Epithelial cell of esophagus (primary cell): ENCODE measurements at regions not wholly inside any gene's neighbourhood (a gene's known extent, or its start where the extent isn't known, plus 50 kb on each side); places are given as distances from the start of the nearest gene placed in this dataset.

Source experiments
- DNase-seq: peaks from one replicate; pipeline ENCODE4 v3.0.0; 2010; ENCODE audit warnings: low read depth
- H3K4me3 ChIP-seq: 2 replicates; pipeline ENCODE4 v1.5.1; 2011; ENCODE audit warnings: mild to moderate bottlenecking, low read length, control low read depth
- TF ChIP-seq, protein P1 (sequence below): IDR thresholded peaks from 2 replicates; pipeline ENCODE4 v1.5.1; 2011; ENCODE audit warnings: low read depth, mild to moderate bottlenecking, low read length, control low read depth, inconsistent platforms; ENCODE audit not compliant: insufficient read depth; ENCODE audit errors: missing control alignments

GRCh38 chrX:87236830-87237440 lies 280.7 kb upstream of the KLHL4 start:
- no peak overlapping the region for H3K4me3 ChIP-seq
- no peak for DNase-seq
- TF ChIP-seq, protein P1, sequence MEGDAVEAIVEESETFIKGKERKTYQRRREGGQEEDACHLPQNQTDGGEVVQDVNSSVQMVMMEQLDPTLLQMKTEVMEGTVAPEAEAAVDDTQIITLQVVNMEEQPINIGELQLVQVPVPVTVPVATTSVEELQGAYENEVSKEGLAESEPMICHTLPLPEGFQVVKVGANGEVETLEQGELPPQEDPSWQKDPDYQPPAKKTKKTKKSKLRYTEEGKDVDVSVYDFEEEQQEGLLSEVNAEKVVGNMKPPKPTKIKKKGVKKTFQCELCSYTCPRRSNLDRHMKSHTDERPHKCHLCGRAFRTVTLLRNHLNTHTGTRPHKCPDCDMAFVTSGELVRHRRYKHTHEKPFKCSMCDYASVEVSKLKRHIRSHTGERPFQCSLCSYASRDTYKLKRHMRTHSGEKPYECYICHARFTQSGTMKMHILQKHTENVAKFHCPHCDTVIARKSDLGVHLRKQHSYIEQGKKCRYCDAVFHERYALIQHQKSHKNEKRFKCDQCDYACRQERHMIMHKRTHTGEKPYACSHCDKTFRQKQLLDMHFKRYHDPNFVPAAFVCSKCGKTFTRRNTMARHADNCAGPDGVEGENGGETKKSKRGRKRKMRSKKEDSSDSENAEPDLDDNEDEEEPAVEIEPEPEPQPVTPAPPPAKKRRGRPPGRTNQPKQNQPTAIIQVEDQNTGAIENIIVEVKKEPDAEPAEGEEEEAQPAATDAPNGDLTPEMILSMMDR, result no peak

- H3K4me3 ChIP-seq, result no peak overlapping the region
- TF ChIP-seq, protein P1, result no peak
- peak; percentile 1 for DNase-seq
These were observed 252.1 kb upstream of the KLHL4 start for GRCh38 chrX:87265518-87265917.

GRCh38 chrX:87272491-87272890 lies 245.1 kb upstream of the KLHL4 start:
- H3K4me3 ChIP-seq, result no peak overlapping the region
- TF ChIP-seq, protein P1, result no peak
- DNase-seq, result no peak

- no peak overlapping the region for H3K4me3 ChIP-seq
- peak; percentile 19 for DNase-seq
These were observed 217.9 kb upstream of the KLHL4 start for GRCh38 chrX:87299563-87300160.

DNA sequence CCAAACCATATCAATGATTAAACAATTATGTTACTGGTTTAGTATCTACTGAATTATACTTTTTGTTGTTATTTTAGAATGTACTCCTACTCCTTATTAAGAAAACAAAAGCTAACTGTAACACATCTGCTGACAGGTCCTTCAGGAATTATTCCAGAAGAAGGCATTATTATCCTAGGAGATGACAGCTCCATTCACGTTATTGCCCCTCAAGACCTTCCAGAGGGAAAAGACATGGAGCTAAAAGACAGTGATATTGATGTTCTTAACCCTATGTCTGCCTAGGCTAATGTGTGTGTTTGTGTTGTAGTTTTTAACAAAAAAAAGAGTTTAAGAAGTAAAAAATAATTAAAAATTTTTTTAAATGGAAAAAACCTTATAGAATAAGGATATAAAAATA lies 206.8 kb upstream of the KLHL4 start:
- H3K4me3 ChIP-seq, result no peak overlapping the region
- TF ChIP-seq, protein P1, result no peak
- no peak for DNase-seq

More at GRCh38 chrX:87299563-87300160, 217.9 kb upstream of the KLHL4 start:
- TF ChIP-seq, protein P1, result peak; percentile 22

- H3K4me3 ChIP-seq, result no peak overlapping the region
- DNase-seq, result no peak
- TF ChIP-seq, protein P1, result no peak
These were observed 190.3 kb upstream of the KLHL4 start for GRCh38 chrX:87327267-87327666.

- TF ChIP-seq, protein P1, result no peak
- DNase-seq, result no peak
- H3K4me3 ChIP-seq, result no peak overlapping the region
These were observed 180.3 kb upstream of the KLHL4 start for GRCh38 chrX:87337267-87337666.
